OCI-LY1 (cell line): ENCODE measurements at regions not wholly inside any gene's neighbourhood (a gene's known extent, or its start where the extent isn't known, plus 50 kb on each side); places are given as distances from the start of the nearest gene placed in this dataset.

Source experiments
- H2AFZ ChIP-seq: fragments of 200-600 bp; sonication (generic), shearing (Covaris generic); 2 replicates; pipeline ENCODE4 v1.6.0; 2014; ENCODE audit warnings: antibody characterized with exemption, mild to moderate bottlenecking, low read length
- H3F3A ChIP-seq: fragments of 200-600 bp; sonication (generic), shearing (Covaris generic); 2 replicates; pipeline ENCODE4 v1.6.0; 2014; ENCODE audit warnings: mild to moderate bottlenecking, antibody characterized with exemption, low read length, moderate library complexity; ENCODE audit not compliant: insufficient read depth
- H3K27ac ChIP-seq: fragments of 200-600 bp; sonication (generic); 2 replicates; pipeline ENCODE4 v1.5.1; 2014; ENCODE audit warnings: low read length, mixed run types, mild to moderate bottlenecking, low read depth; ENCODE audit not compliant: poor library complexity, severe bottlenecking
- H3K27me3 ChIP-seq: fragments of 200-600 bp; sonication (generic); 2 replicates; pipeline ENCODE4 v1.6.0; 2014; ENCODE audit warnings: antibody characterized with exemption, mild to moderate bottlenecking, low read length, moderate library complexity; ENCODE audit not compliant: insufficient read depth
- H3K36me3 ChIP-seq: fragments of 200-600 bp; sonication (generic); 2 replicates; pipeline ENCODE4 v1.6.1; 2014; ENCODE audit warnings: mild to moderate bottlenecking, antibody characterized with exemption, low read length, moderate library complexity, mixed read lengths; ENCODE audit not compliant: insufficient read depth
- H3K4me1 ChIP-seq: fragments of 200-600 bp; sonication (generic); 2 replicates; pipeline ENCODE4 v1.5.1; 2014; ENCODE audit warnings: mild to moderate bottlenecking, low read length, moderate library complexity; ENCODE audit not compliant: insufficient read depth, severe bottlenecking
- H3K4me2 ChIP-seq: fragments of 200-600 bp; sonication (generic), shearing (Covaris generic); 2 replicates; pipeline ENCODE4 v1.6.1; 2014; ENCODE audit warnings: low read length
- H3K4me3 ChIP-seq: fragments of 200-600 bp; sonication (generic); 2 replicates; pipeline ENCODE4 v1.5.1; 2014; ENCODE audit warnings: low read length, low read depth, mild to moderate bottlenecking, mixed read lengths; ENCODE audit not compliant: poor library complexity, severe bottlenecking
- H3K79me2 ChIP-seq: fragments of 200-600 bp; shearing (Covaris generic); 2 replicates; pipeline ENCODE4 v1.6.1; 2016; ENCODE audit warnings: mixed run types, low read length, mixed read lengths; ENCODE audit not compliant: insufficient read depth
- H3K9ac ChIP-seq: fragments of 200-600 bp; sonication (generic), shearing (Covaris generic); 2 replicates; pipeline ENCODE4 v1.6.1; 2014; ENCODE audit warnings: mild to moderate bottlenecking, low read length, mixed read lengths
- H3K9me2 ChIP-seq: fragments of 200-600 bp; sonication (generic), shearing (Covaris generic); 2 replicates; pipeline ENCODE4 v1.6.1; 2014; ENCODE audit warnings: low read depth, mild to moderate bottlenecking, low read length, mixed read lengths
- H3K9me3 ChIP-seq: fragments of 200-600 bp; shearing (Covaris generic); 2 replicates; pipeline ENCODE4 v1.6.1; 2014; ENCODE audit warnings: low read length, mixed read lengths
- H4K20me1 ChIP-seq: fragments of 200-600 bp; sonication (generic), shearing (Covaris generic); 2 replicates; pipeline ENCODE4 v1.6.0; 2016; ENCODE audit warnings: mild to moderate bottlenecking, low read length; ENCODE audit not compliant: insufficient read depth
- EZH2 ChIP-seq: fragments of 200-600 bp; sonication (generic), shearing (Covaris generic); IDR thresholded peaks from 2 replicates; pipeline ENCODE4 v1.8.0; 2017; ENCODE audit warnings: borderline replicate concordance, mixed run types, mild to moderate bottlenecking, antibody characterized with exemption, low read length, moderate library complexity, mixed read lengths
- TF ChIP-seq, protein P1 (sequence below): fragments of 200-600 bp; sonication (generic), shearing (Covaris generic); IDR thresholded peaks from 2 replicates; pipeline ENCODE4 v1.5.1; 2017; ENCODE audit warnings: mild to moderate bottlenecking, antibody characterized with exemption, low read length, moderate library complexity, mixed read lengths

GRCh38 chr16:17566656-17567450 lies 96.1 kb upstream of the XYLT1 start:
- Histone ChIP-seq H3K9ac (no peak overlapping the region), H3K4me2 (no peak overlapping the region), H3K27ac (no peak overlapping the region), H3K4me3 (no peak overlapping the region), H3K9me2 (no peaks in the 10 kb centered on the region), H3K27me3 (no peaks in the 10 kb centered on the region), H3F3A (no peaks in the 10 kb centered on the region), H3K4me1 (no peaks in the 10 kb centered on the region), H3K36me3 (no peaks in the 10 kb centered on the region), H3K79me2 (no peaks in the 10 kb centered on the region), H2AFZ (no peak overlapping the region), H4K20me1 (no peaks in the 10 kb centered on the region), H3K9me3 (no peaks in the 10 kb centered on the region)
- TF ChIP-seq, protein P1, sequence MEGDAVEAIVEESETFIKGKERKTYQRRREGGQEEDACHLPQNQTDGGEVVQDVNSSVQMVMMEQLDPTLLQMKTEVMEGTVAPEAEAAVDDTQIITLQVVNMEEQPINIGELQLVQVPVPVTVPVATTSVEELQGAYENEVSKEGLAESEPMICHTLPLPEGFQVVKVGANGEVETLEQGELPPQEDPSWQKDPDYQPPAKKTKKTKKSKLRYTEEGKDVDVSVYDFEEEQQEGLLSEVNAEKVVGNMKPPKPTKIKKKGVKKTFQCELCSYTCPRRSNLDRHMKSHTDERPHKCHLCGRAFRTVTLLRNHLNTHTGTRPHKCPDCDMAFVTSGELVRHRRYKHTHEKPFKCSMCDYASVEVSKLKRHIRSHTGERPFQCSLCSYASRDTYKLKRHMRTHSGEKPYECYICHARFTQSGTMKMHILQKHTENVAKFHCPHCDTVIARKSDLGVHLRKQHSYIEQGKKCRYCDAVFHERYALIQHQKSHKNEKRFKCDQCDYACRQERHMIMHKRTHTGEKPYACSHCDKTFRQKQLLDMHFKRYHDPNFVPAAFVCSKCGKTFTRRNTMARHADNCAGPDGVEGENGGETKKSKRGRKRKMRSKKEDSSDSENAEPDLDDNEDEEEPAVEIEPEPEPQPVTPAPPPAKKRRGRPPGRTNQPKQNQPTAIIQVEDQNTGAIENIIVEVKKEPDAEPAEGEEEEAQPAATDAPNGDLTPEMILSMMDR = no peak
- no peak for TF ChIP-seq EZH2

- H3K9me2 ChIP-seq = no peaks in the 10 kb centered on the region
- no peak for TF ChIP-seq EZH2
- TF ChIP-seq, protein P1 = no peak
- H3K36me3 ChIP-seq = no peaks in the 10 kb centered on the region
- no peak overlapping the region for H3K4me2 ChIP-seq
- H3K79me2 ChIP-seq = no peaks in the 10 kb centered on the region
- H3F3A ChIP-seq = no peaks in the 10 kb centered on the region
- no peaks in the 10 kb centered on the region for H3K9me3 ChIP-seq
- no peak overlapping the region for H3K4me3 ChIP-seq
- no peak overlapping the region for H3K9ac ChIP-seq
- H2AFZ ChIP-seq = no peak overlapping the region
- H4K20me1 ChIP-seq = no peaks in the 10 kb centered on the region
- no peaks in the 10 kb centered on the region for H3K4me1 ChIP-seq
- no peaks in the 10 kb centered on the region for H3K27me3 ChIP-seq
- H3K27ac ChIP-seq = no peak overlapping the region
Measured at GRCh38 chr16:17566075-17566474, 95.3 kb upstream of the XYLT1 start.

DNA sequence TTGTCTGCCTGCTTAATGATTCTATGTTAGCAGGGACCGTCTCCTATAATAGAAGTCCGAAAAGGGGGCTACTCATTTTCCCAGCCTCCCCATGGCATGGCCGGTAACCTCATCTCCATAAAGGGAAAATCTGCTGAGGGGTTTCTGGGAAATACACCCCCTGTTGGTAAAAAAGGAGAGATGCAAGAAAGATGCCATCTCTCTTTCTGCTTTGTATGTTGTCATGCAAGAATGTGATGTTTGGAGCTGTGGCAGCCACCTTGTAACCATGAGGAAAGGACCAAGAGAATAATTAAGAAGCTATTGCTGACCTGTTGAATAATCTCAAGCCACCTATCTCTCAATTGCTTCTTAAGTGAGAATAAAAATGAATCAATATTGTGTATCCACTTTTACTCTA lies 94.8 kb upstream of the XYLT1 start:
- Histone ChIP-seq H4K20me1 (no peaks in the 10 kb centered on the region), H3K4me3 (no peak overlapping the region), H2AFZ (no peak overlapping the region), H3K9ac (no peak overlapping the region), H3K9me2 (no peaks in the 10 kb centered on the region), H3K27ac (no peak overlapping the region), H3K4me1 (no peaks in the 10 kb centered on the region), H3F3A (no peaks in the 10 kb centered on the region), H3K27me3 (no peaks in the 10 kb centered on the region), H3K79me2 (no peaks in the 10 kb centered on the region), H3K36me3 (no peaks in the 10 kb centered on the region), H3K9me3 (no peaks in the 10 kb centered on the region), H3K4me2 (no peak overlapping the region)
- no peak for TF ChIP-seq EZH2

- no peak overlapping the region for H3K4me3 ChIP-seq
- no peaks in the 10 kb centered on the region for H3K36me3 ChIP-seq
- no peak for TF ChIP-seq EZH2
- TF ChIP-seq, protein P1 = no peak
Measured at GRCh38 chr16:17564856-17565255, 94.1 kb upstream of the XYLT1 start.

More at GRCh38 chr16:17564856-17565255, 94.1 kb upstream of the XYLT1 start:
- H3K9ac ChIP-seq = no peak overlapping the region
- no peaks in the 10 kb centered on the region for H3F3A ChIP-seq
- H3K4me1 ChIP-seq = no peaks in the 10 kb centered on the region
- H3K9me2 ChIP-seq = no peaks in the 10 kb centered on the region
- no peaks in the 10 kb centered on the region for H4K20me1 ChIP-seq
- no peaks in the 10 kb centered on the region for H3K27me3 ChIP-seq
- H2AFZ ChIP-seq = no peak overlapping the region
- no peaks in the 10 kb centered on the region for H3K9me3 ChIP-seq
- H3K79me2 ChIP-seq = no peaks in the 10 kb centered on the region
- H3K4me2 ChIP-seq = no peak overlapping the region
- H3K27ac ChIP-seq = no peak overlapping the region
